GM12875 (cell line): ENCODE measurements at regions not wholly inside any gene's neighbourhood (a gene's known extent, or its start where the extent isn't known, plus 50 kb on each side); places are given as distances from the start of the nearest gene placed in this dataset.

ENCODE experiments used
- H3K4me3 ChIP-seq: one replicate; pipeline ENCODE4 v1.5.1; 2011; ENCODE audit warnings: low read depth, low read length, control low read depth
- CTCF ChIP-seq: IDR thresholded peaks from 2 replicates; pipeline ENCODE4 v1.5.1; 2011; ENCODE audit warnings: low read depth, mild to moderate bottlenecking, control low read depth, inconsistent platforms, low read length, moderate library complexity, borderline replicate concordance; ENCODE audit not compliant: insufficient read depth

GRCh38 chr14:84797326-84797725, 732.6 kb upstream of the FLRT2 start:
- TF ChIP-seq CTCF: no peak
- H3K4me3 ChIP-seq: no peak overlapping the region

GRCh38 chr14:84804468-84804867, 725.5 kb upstream of the FLRT2 start:
- no peak overlapping the region for H3K4me3 ChIP-seq
- no peak for TF ChIP-seq CTCF

- TF ChIP-seq CTCF: no peak
- no peak overlapping the region for H3K4me3 ChIP-seq
Observed at GRCh38 chr14:84804895-84805294, 725.0 kb upstream of the FLRT2 start.

- no peak for TF ChIP-seq CTCF
- no peak overlapping the region for H3K4me3 ChIP-seq
Observed at GRCh38 chr14:84806181-84806580, 723.8 kb upstream of the FLRT2 start.

GRCh38 chr14:84806622-84807021, 723.3 kb upstream of the FLRT2 start:
- no peak for TF ChIP-seq CTCF
- no peak overlapping the region for H3K4me3 ChIP-seq

GRCh38 chr14:84807673-84808072, 722.3 kb upstream of the FLRT2 start:
- H3K4me3 ChIP-seq: no peak overlapping the region
- no peak for TF ChIP-seq CTCF

- no peak for TF ChIP-seq CTCF
- no peak overlapping the region for H3K4me3 ChIP-seq
Observed at GRCh38 chr14:84809158-84809557, 720.8 kb upstream of the FLRT2 start.
